ENCODE measurements at regions not wholly inside any gene's neighbourhood (a gene's known extent, or its start where the extent isn't known, plus 50 kb on each side); places are given as distances from the start of the nearest gene placed in this dataset.

- DNase-seq, result peak; percentile 19
- H3K27me3 ChIP-seq, result no peaks in the 10 kb centered on the region
Measured at GRCh38 chr18:73980289-73980979, 167.2 kb downstream of the FBXO15 start.

GRCh38 chr18:73979742-73980141 lies 167.9 kb downstream of the FBXO15 start:
- peak; percentile 10 for DNase-seq
- H3K36me3 ChIP-seq, result no peaks in the 10 kb centered on the region
- H3K4me3 ChIP-seq, result no peak overlapping the region
- no peaks in the 10 kb centered on the region for H3K9me3 ChIP-seq
- no peaks in the 10 kb centered on the region for H3K27me3 ChIP-seq

More at GRCh38 chr18:73980289-73980979, 167.2 kb downstream of the FBXO15 start:
- Histone ChIP-seq H3K9me3 (no peaks in the 10 kb centered on the region), H3K4me3 (no peak overlapping the region), H3K36me3 (no peaks in the 10 kb centered on the region)

GRCh38 chr18:73976433-73976832 lies 171.2 kb downstream of the FBXO15 start:
- no peaks in the 10 kb centered on the region for H3K27me3 ChIP-seq
- no peaks in the 10 kb centered on the region for H3K36me3 ChIP-seq
- no peaks in the 10 kb centered on the region for H3K9me3 ChIP-seq
- H3K4me3 ChIP-seq, result no peak overlapping the region
- no peak for DNase-seq

GRCh38 chr18:73975266-73975665 lies 172.4 kb downstream of the FBXO15 start:
- H3K36me3 ChIP-seq, result no peaks in the 10 kb centered on the region
- no peak for DNase-seq
- no peaks in the 10 kb centered on the region for H3K9me3 ChIP-seq
- no peak overlapping the region for H3K4me3 ChIP-seq
- H3K27me3 ChIP-seq, result no peaks in the 10 kb centered on the region

GRCh38 chr18:73973972-73974371 lies 173.7 kb downstream of the FBXO15 start:
- H3K27me3 ChIP-seq, result no peaks in the 10 kb centered on the region
- no peaks in the 10 kb centered on the region for H3K36me3 ChIP-seq
- DNase-seq, result no peak
- H3K4me3 ChIP-seq, result no peak overlapping the region
- H3K9me3 ChIP-seq, result no peaks in the 10 kb centered on the region

- H3K4me3 ChIP-seq, result no peak overlapping the region
- no peak for DNase-seq
Measured at GRCh38 chr18:73966954-73967353, 180.7 kb downstream of the FBXO15 start.

GRCh38 chr18:73962256-73962655 lies 185.4 kb downstream of the FBXO15 start:
- Histone ChIP-seq H3K4me3 (no peak overlapping the region), H3K36me3 (no peaks in the 10 kb centered on the region), H3K27me3 (no peaks in the 10 kb centered on the region), H3K9me3 (no peaks in the 10 kb centered on the region)
- no peak for DNase-seq

More at GRCh38 chr18:73966954-73967353, 180.7 kb downstream of the FBXO15 start:
- no peaks in the 10 kb centered on the region for H3K36me3 ChIP-seq
- H3K27me3 ChIP-seq, result no peaks in the 10 kb centered on the region
- no peaks in the 10 kb centered on the region for H3K9me3 ChIP-seq

- Histone ChIP-seq H3K36me3 (no peaks in the 10 kb centered on the region), H3K9me3 (no peaks in the 10 kb centered on the region)
- no peak for DNase-seq
Measured at GRCh38 chr18:73961804-73962203, 185.8 kb downstream of the FBXO15 start.

GRCh38 chr18:73959352-73959751 lies 188.3 kb downstream of the FBXO15 start:
- H3K9me3 ChIP-seq, result no peaks in the 10 kb centered on the region
- no peaks in the 10 kb centered on the region for H3K27me3 ChIP-seq
- no peaks in the 10 kb centered on the region for H3K36me3 ChIP-seq
- H3K4me3 ChIP-seq, result no peak overlapping the region
- DNase-seq, result no peak

More at GRCh38 chr18:73961804-73962203, 185.8 kb downstream of the FBXO15 start:
- no peak overlapping the region for H3K4me3 ChIP-seq
- no peaks in the 10 kb centered on the region for H3K27me3 ChIP-seq

- Histone ChIP-seq H3K4me3 (no peak overlapping the region), H3K9me3 (no peaks in the 10 kb centered on the region), H3K27me3 (no peaks in the 10 kb centered on the region), H3K36me3 (no peaks in the 10 kb centered on the region)
- no peak for DNase-seq
Measured at GRCh38 chr18:73954268-73954667, 193.4 kb downstream of the FBXO15 start.

GRCh38 chr18:73952296-73952946 lies 195.2 kb downstream of the FBXO15 start:
- Histone ChIP-seq H3K36me3 (no peaks in the 10 kb centered on the region), H3K4me3 (no peak overlapping the region), H3K9me3 (no peaks in the 10 kb centered on the region), H3K27me3 (no peaks in the 10 kb centered on the region)
- no peak for DNase-seq

- DNase-seq, result no peak
- no peaks in the 10 kb centered on the region for H3K27me3 ChIP-seq
- no peaks in the 10 kb centered on the region for H3K9me3 ChIP-seq
- H3K36me3 ChIP-seq, result no peaks in the 10 kb centered on the region
- H3K4me3 ChIP-seq, result no peak overlapping the region
Measured at GRCh38 chr18:73950116-73950700, 197.4 kb downstream of the FBXO15 start.

GRCh38 chr18:73948497-73948896 lies 199.1 kb downstream of the FBXO15 start:
- DNase-seq, result no peak
- no peaks in the 10 kb centered on the region for H3K27me3 ChIP-seq
- H3K9me3 ChIP-seq, result no peaks in the 10 kb centered on the region
- no peak overlapping the region for H3K4me3 ChIP-seq
- H3K36me3 ChIP-seq, result no peaks in the 10 kb centered on the region

- DNase-seq, result no peak
- no peaks in the 10 kb centered on the region for H3K27me3 ChIP-seq
- H3K9me3 ChIP-seq, result no peaks in the 10 kb centered on the region
- no peak overlapping the region for H3K4me3 ChIP-seq
- H3K36me3 ChIP-seq, result no peaks in the 10 kb centered on the region
Measured at GRCh38 chr18:73948084-73948483, 199.6 kb downstream of the FBXO15 start.

GRCh38 chr18:73947180-73947921 lies 200.3 kb downstream of the FBXO15 start:
- H3K4me3 ChIP-seq, result no peak overlapping the region
- H3K36me3 ChIP-seq, result no peaks in the 10 kb centered on the region
- H3K9me3 ChIP-seq, result no peaks in the 10 kb centered on the region
- no peaks in the 10 kb centered on the region for H3K27me3 ChIP-seq
- no peak for DNase-seq

- Histone ChIP-seq H3K4me3 (no peak overlapping the region), H3K36me3 (no peaks in the 10 kb centered on the region), H3K27me3 (no peaks in the 10 kb centered on the region), H3K9me3 (no peaks in the 10 kb centered on the region)
- DNase-seq, result peak; percentile 45
Measured at GRCh38 chr18:73945130-73945792, 202.4 kb downstream of the FBXO15 start.

GRCh38 chr18:73944715-73945114 lies 202.9 kb downstream of the FBXO15 start:
- H3K27me3 ChIP-seq, result no peaks in the 10 kb centered on the region

More at GRCh38 chr18:73944715-73945114, 202.9 kb downstream of the FBXO15 start:
- H3K9me3 ChIP-seq, result no peaks in the 10 kb centered on the region
- H3K4me3 ChIP-seq, result no peak overlapping the region
- no peaks in the 10 kb centered on the region for H3K36me3 ChIP-seq
- DNase-seq, result no peak

Data from MG63 (cell line).